HFFc6 (cell line): ENCODE measurements at regions not wholly inside any gene's neighbourhood (a gene's known extent, or its start where the extent isn't known, plus 50 kb on each side); places are given as distances from the start of the nearest gene placed in this dataset.

Experiments
- DNase-seq: peaks from one replicate; pipeline ENCODE4 v3.0.0-alpha.2; 2018
- H3K27ac Mint-ChIP-seq: 2 replicates; pipeline ENCODE4 v1.8.0; 2020; ENCODE audit warnings: mild to moderate bottlenecking, mixed read lengths
- H3K27me3 Mint-ChIP-seq: 2 replicates; pipeline ENCODE4 v1.8.0; 2021; ENCODE audit warnings: mild to moderate bottlenecking, moderate library complexity, mixed read lengths; ENCODE audit not compliant: insufficient read depth
- H3K36me3 Mint-ChIP-seq: 2 replicates; pipeline ENCODE4 v1.8.0; 2021; ENCODE audit warnings: low read depth, mixed read lengths
- H3K4me1 Mint-ChIP-seq: 2 replicates; pipeline ENCODE4 v1.8.0; 2020; ENCODE audit warnings: low read depth, mixed read lengths
- H3K4me3 Mint-ChIP-seq: 2 replicates; pipeline ENCODE4 v1.8.0; 2020; ENCODE audit warnings: mild to moderate bottlenecking, moderate library complexity, mixed read lengths
- H3K9me3 Mint-ChIP-seq: 2 replicates; pipeline ENCODE4 v1.8.0; 2020; ENCODE audit warnings: mild to moderate bottlenecking, mixed read lengths
- TF ChIP-seq, protein P1 (sequence below): fragments of 200-600 bp; sonication (generic); IDR thresholded peaks from 2 replicates; pipeline ENCODE4 v1.5.0; 2021; ENCODE audit warnings: antibody characterized with exemption, mild to moderate bottlenecking

- no peaks in the 10 kb centered on the region for H3K27me3 Mint-ChIP-seq
- DNase-seq = no peak
- no peaks in the 10 kb centered on the region for H3K4me1 Mint-ChIP-seq
- no peak overlapping the region for H3K27ac Mint-ChIP-seq
- TF ChIP-seq, protein P1, sequence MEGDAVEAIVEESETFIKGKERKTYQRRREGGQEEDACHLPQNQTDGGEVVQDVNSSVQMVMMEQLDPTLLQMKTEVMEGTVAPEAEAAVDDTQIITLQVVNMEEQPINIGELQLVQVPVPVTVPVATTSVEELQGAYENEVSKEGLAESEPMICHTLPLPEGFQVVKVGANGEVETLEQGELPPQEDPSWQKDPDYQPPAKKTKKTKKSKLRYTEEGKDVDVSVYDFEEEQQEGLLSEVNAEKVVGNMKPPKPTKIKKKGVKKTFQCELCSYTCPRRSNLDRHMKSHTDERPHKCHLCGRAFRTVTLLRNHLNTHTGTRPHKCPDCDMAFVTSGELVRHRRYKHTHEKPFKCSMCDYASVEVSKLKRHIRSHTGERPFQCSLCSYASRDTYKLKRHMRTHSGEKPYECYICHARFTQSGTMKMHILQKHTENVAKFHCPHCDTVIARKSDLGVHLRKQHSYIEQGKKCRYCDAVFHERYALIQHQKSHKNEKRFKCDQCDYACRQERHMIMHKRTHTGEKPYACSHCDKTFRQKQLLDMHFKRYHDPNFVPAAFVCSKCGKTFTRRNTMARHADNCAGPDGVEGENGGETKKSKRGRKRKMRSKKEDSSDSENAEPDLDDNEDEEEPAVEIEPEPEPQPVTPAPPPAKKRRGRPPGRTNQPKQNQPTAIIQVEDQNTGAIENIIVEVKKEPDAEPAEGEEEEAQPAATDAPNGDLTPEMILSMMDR = no peak
- H3K9me3 Mint-ChIP-seq = peaks cover 32% of the 10 kb centered on the region
- no peaks in the 10 kb centered on the region for H3K36me3 Mint-ChIP-seq
- no peak overlapping the region for H3K4me3 Mint-ChIP-seq
Measured at GRCh38 chr12:73384592-73384991, 1112.4 kb downstream of the TRHDE start.

DNA sequence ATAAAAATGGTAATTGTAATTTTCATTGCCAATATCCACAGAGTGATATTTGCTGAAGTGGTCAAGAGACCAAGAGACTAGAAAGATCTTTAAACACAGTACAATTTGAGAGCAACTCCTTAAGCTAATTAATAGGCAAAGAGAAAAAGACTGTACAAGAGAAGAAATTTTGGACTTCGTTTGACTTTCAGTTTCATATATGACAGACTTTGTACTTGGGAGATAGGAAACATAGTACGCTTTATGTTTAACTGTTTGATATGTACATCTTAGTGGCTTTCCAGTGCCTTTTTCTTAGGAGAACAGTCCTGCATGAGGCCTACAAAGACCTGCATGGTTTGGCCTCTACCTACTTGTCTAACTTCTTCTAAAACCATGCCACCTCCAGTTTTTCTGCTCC, 1118.1 kb downstream of the TRHDE start:
- DNase-seq = no peak
- Mint-ChIP-seq H3K9me3 (peaks cover 14% of the 10 kb centered on the region), H3K36me3 (no peaks in the 10 kb centered on the region), H3K27ac (no peak overlapping the region), H3K4me1 (no peaks in the 10 kb centered on the region), H3K27me3 (no peaks in the 10 kb centered on the region), H3K4me3 (no peak overlapping the region)
- TF ChIP-seq, protein P1 = no peak

- no peak overlapping the region for H3K27ac Mint-ChIP-seq
- H3K27me3 Mint-ChIP-seq = no peaks in the 10 kb centered on the region
- TF ChIP-seq, protein P1 = no peak
- peaks cover 23% of the 10 kb centered on the region for H3K9me3 Mint-ChIP-seq
- no peak overlapping the region for H3K4me3 Mint-ChIP-seq
- no peak for DNase-seq
- H3K36me3 Mint-ChIP-seq = no peaks in the 10 kb centered on the region
- H3K4me1 Mint-ChIP-seq = no peaks in the 10 kb centered on the region
Measured at GRCh38 chr12:73413051-73413450, 1124.6 kb upstream of the ATXN7L3B start.

- Mint-ChIP-seq H3K27me3 (no peaks in the 10 kb centered on the region), H3K36me3 (no peaks in the 10 kb centered on the region), H3K9me3 (peaks cover 23% of the 10 kb centered on the region), H3K4me3 (no peak overlapping the region), H3K4me1 (no peaks in the 10 kb centered on the region), H3K27ac (no peak overlapping the region)
- TF ChIP-seq, protein P1 = no peak
- no peak for DNase-seq
Measured at GRCh38 chr12:73413974-73414373, 1123.7 kb upstream of the ATXN7L3B start.

- peaks cover 23% of the 10 kb centered on the region for H3K9me3 Mint-ChIP-seq
- TF ChIP-seq, protein P1 = no peak
- no peak for DNase-seq
- H3K27me3 Mint-ChIP-seq = no peaks in the 10 kb centered on the region
- H3K4me1 Mint-ChIP-seq = peaks cover 4% of the 10 kb centered on the region; the same call in 1 of the 2 replicates
- H3K36me3 Mint-ChIP-seq = no peaks in the 10 kb centered on the region
- no peak overlapping the region for H3K27ac Mint-ChIP-seq
- no peak overlapping the region for H3K4me3 Mint-ChIP-seq
Measured at GRCh38 chr12:73414926-73415325, 1122.7 kb upstream of the ATXN7L3B start.

DNA sequence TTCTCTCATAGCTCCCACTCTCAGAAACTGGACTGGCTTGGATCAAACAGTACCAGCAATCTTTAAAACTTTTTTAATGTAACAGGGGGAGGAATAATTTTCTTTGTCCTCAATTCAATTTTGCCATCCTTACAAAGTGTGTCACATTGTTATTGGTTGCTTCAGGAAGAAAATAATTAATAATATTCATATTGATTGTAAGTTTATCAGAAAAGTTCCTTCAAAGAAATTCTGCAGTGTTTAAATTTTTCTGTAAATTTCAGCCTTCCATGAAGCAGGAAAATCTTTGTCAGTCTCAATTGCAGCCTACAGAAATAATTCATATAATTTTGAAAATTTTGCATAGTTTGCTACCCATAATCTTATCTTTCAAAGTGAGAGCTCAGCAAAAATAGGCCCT, 1119.1 kb upstream of the ATXN7L3B start:
- H3K36me3 Mint-ChIP-seq = 0 out of 2 replicates have a peak, but pooled peaks cover 3% of the 10 kb centered on the region
- H3K27me3 Mint-ChIP-seq = no peaks in the 10 kb centered on the region
- H3K4me1 Mint-ChIP-seq = peaks cover 28% of the 10 kb centered on the region
- no peak for DNase-seq
- peaks cover 15% of the 10 kb centered on the region for H3K9me3 Mint-ChIP-seq
- H3K27ac Mint-ChIP-seq = no peak overlapping the region
- TF ChIP-seq, protein P1 = no peak
- no peak overlapping the region for H3K4me3 Mint-ChIP-seq
